CD4-positive, alpha-beta T cell treated with Interleukin-17A for 1 hour (primary cell): ENCODE measurements at regions not wholly inside any gene's neighbourhood (a gene's known extent, or its start where the extent isn't known, plus 50 kb on each side); places are given as distances from the start of the nearest gene placed in this dataset.

Source experiments
- DNase-seq: peaks from one replicate; pipeline ENCODE4 v3.0.0-alpha.2; 2020

DNA sequence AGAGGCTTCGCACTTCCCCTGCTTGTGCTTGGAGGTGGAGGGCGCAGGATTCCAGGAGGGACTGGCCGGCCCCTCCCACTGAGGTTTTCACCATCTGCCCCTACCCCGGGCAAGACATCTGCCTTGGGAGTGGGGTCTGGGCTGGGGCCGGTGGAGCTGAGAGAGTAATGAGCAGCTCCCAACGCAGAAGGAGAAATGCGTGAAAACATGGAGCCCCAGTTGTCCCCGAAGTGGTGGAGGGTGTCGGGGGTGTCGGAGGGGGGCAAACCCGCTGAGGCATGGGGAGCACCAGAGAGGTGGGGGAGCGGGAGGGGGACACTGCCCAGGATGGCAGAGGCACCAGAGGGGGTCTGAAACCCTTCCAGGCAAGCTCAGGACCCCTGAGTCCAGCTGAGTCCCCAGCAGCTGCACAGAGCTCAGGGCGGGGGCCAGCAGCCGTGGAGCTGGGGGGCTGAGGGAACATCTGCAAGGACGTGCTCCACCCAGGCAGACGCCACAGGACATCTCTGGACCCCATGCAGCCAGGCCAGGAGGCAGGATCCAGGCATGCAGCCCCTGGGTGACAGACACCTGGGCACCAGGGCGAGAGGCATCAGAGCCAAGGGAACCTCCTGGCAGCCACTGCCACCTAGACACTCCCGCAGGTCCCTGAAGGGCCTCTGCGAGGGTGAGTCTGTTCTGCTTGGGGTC is 110.6 kb downstream of the SIK1 start:
- no peak for DNase-seq

DNA sequence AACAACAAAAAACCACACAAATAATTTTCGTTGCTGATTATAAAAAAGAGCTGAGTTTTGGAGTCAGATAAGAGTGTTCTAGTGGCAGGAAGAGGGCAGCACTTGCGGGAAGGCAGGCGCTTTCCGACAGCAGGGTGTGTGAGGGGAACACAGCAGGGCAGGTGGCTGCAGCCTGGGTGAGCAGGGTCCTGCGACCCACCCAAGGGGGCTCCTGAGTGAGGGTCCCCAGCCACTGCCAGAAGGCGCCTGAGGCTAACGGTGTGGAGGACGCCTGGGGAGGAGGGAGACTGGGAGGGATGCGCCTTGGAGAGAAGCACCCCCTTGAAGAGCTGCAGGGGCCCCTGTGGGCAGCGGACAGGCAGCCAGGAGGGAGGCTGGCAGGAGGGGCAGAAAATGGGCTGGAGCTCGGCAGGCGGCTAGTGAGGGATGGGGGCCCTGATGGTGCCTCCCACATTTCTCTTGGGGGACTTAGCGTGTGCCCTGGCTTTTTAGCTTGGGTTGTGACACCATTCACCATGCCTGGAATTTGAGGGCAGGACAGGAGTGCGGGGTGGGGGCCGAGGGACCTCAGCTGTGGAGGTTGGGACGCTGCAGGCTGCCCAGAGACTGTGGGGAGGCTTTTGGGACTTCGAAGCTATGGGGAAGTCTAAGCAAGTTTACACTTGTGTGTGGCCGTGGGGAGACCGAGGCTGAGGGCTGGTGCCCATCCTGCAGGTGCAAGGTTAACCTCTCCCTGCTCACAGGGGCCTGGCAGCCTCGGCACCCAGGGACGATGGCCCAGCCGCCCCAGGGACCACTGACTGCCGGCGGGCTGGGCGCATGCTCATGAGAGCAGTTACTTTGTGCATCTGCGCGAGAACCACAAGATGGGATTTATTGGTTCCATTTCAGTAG is 111.4 kb downstream of the SIK1 start:
- peak; percentile 11 for DNase-seq

GRCh38 chr21:43313939-43314405 is 113.0 kb downstream of the SIK1 start:
- no peak for DNase-seq

DNA sequence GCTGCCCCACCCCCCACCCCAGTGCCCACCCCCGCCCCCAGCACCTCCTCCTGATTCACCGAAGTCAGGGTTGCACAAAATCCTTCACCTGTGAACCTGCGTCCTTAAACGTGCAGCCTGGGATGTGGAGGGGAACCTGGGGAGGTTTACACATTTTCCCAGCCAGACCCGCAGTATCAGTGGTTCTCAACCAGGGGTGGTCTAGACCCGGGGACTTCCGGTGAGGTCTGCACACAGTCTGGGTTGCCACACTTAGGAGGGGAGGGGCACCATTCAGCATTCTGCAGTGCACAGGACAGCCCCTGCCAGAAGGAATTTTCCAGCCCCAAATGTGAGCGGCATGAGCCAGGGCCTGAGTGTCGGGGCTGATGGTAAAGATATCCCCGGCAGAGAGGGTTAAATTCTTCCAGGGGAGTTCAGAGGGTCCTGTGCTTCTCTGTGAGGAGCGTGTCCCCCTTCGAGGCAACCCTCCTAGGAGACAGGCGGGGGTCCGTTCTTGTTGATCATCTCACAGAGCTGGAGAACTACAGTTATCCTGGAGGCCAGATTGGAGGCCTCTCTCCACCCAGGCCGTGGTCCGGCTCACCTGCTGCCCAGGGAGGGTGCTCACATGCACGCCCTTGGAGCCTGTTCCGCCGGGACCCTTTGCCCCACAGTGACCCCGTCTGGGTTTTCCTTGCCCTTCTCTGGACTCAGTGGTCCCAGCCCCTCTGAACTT is 113.6 kb downstream of the SIK1 start:
- DNase-seq: no peak

- DNase-seq: no peak
These were observed 114.2 kb downstream of the SIK1 start for GRCh38 chr21:43312751-43313169.

GRCh38 chr21:43312011-43312410 is 114.9 kb downstream of the SIK1 start:
- DNase-seq: no peak

DNA sequence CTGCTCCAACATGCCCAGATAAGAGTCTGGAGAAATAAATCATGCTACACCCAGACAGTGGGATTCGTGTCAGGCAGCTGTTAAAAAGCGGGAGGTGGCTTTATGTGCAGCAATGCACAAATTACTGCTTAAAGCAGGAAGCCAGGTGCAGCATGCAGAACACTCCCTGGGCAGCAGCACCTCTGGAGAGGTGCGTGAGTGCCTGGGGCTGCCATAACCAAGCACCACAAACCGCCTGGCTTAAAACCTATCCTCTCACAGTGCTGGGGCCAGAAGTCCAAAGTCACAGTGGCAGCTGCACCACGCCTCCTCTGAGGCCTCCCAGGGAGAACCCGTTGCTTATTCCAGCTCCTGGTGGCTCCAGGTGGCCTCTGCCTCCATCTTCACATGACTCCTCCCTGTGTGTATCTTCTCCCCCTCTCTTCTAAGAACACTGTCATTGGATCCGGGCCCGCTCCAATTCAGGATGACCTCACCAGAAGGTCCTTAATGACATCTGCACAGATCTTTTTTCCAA is 115.6 kb downstream of the SIK1 start:
- no peak for DNase-seq

GRCh38 chr21:43308815-43309283 is 118.1 kb downstream of the SIK1 start:
- no peak for DNase-seq

GRCh38 chr21:43308101-43308814 is 118.7 kb downstream of the SIK1 start:
- no peak for DNase-seq

DNA sequence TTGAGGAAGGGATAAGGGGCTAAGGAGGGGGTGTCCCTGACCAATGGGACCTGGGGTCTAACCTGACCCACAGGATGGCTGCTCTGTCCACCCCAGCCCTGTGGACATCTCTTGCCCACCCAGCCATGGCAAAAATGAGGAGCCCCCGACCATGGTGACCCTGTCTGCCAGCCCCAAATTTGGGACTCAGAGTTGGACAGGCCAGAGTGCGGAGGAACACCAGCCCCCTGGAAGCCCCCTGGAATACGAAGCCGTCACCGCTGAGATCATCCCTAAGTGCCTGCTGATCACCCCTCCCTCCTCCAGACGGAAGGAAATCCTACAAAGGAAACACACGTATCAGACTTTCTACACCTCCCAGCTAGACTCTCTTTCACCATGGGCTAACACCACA is 119.3 kb downstream of the SIK1 start:
- DNase-seq: no peak

GRCh38 chr21:43306911-43307676 is 119.8 kb downstream of the SIK1 start:
- DNase-seq: no peak

DNA sequence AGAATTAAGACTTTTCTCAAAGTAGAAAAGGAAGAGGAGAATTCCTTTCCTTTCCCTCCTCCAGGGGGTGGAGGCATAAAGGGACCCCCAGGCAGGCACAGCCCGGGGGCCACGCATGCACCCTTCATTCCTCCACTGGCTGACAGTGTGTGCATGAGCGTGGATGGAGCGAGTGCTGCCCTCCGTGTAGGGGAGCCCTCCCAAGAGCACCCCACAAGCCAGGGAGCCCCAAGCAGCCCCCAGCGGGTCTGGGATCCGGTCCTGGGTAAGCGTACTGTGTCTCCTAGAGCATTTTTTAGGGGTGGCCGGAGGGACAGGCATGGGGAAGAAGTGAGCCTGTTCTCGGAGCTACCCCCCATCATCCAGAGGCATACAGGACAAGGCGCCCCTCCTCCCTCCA is 120.5 kb downstream of the SIK1 start:
- DNase-seq: no peak

GRCh38 chr21:43305811-43306311 is 121.1 kb downstream of the SIK1 start:
- no peak for DNase-seq

DNA sequence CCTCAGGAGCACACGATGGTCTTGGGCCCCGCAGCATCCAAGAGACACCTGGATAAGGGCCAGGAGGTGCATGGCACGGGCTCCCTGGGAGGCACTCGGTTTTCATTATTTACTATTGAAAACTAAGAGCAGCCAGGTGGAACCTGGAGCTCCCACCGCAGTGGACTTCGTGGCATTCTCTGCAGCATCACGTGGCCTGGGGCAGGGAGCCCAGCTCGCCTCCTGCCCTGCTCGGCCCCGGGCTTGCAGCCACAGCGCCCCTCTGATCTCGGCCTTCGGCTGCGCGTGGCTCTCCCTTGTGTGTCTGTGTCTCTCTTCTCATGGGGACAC is 121.6 kb downstream of the SIK1 start:
- no peak for DNase-seq

DNA sequence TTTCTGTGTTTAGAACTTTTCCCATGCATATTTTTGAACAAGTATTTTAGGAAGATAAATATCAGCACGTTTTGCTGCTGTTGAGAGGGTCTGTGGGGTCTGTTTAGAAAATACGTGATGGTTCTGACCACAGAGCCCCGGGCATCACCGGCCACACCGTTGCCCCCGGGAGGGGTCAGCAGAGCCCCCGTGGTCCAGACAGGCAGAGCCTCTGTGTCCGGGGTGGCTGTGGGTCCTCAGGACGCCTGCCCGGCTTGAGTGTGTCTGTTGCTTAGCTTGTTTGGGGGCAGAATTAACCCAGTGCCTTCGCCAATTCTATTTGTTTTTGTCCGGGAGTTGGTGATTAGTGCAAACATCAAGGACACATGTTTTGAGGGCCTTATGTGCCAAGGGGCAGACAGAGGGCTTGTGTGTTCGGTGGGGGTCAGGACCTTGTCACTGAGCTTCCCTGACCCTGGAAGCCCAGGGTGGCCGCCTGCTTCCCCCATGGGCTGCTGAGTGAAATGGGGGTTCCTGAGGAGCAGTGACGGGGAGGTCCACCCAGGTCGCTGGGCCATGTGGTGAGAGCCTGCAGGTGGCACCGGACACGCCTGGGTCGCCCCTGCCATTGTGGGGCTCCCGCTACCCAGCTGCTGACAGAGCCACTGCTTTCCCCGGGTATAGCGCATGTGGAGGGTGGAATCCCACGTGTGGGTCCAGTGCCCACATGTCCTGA is 122.2 kb downstream of the SIK1 start:
- DNase-seq: no peak

- no peak for DNase-seq
These were observed 122.7 kb downstream of the SIK1 start for GRCh38 chr21:43304206-43304605.

DNA sequence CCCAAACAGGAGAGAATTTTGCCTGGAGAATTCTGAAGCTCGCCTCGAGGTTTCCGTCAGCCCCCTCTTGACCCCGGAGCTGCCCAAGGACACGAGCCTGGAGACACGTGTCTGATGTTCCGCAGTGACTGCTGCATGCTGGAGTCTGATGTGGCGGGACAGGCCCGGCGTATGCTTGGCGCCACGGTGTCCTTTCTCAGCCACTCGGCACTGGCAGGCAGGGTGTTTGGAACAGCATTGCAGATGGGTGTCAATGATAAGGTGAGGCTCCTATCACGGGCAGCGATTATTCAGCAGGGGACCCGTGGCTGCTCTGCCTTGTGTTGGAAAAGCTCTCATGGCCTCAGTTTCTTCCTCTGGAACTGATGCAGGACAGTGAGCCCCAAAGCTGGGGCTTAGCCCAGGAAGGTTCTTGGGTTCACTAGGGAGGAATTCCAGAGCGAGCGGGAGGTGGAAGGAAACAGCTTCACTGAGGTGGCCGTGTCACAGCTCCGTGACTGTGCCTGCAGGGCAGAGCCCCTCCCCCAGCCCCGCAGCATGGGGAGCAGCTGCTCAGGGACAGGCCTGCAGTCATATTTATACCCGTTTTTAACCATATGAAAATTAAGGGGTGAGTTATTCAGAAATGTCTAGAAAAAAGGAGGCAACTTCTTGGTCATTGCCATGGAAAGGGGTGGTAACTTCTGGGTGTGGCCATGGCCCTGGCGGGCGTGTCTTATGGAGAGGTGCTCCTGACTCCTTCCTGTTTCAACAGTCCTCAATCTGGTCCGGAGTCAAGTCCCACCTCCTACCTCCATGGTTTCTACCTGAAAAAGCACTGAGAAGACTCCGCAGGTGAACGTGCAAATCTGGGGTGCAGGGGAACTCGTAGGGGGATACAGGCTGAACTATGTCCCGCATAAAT is 123.4 kb downstream of the SIK1 start:
- no peak for DNase-seq

GRCh38 chr21:43302769-43303168 is 124.2 kb downstream of the SIK1 start:
- no peak for DNase-seq

- DNase-seq: no peak
These were observed 124.8 kb downstream of the SIK1 start for GRCh38 chr21:43302062-43302700.
